IPS-15b (cell line): ENCODE measurements at regions not wholly inside any gene's neighbourhood (a gene's known extent, or its start where the extent isn't known, plus 50 kb on each side); places are given as distances from the start of the nearest gene placed in this dataset.

ENCODE experiments used
- H3K27me3 ChIP-seq: one replicate; pipeline ENCODE4 v1.6.1; 2013; ENCODE audit warnings: low read length; ENCODE audit not compliant: control insufficient read depth, insufficient read depth
- H3K36me3 ChIP-seq: one replicate; pipeline ENCODE4 v1.6.1; 2013; ENCODE audit warnings: low read length; ENCODE audit not compliant: control insufficient read depth, insufficient read depth
- H3K4me1 ChIP-seq: one replicate; pipeline ENCODE4 v1.6.1; 2013; ENCODE audit warnings: mild to moderate bottlenecking, low read length; ENCODE audit not compliant: control insufficient read depth, insufficient read depth
- H3K4me3 ChIP-seq: one replicate; pipeline ENCODE4 v1.5.1; 2013; ENCODE audit warnings: low read depth, low read length
- H3K9ac ChIP-seq: one replicate; pipeline ENCODE4 v1.6.1; 2013; ENCODE audit warnings: low read depth, mild to moderate bottlenecking, low read length
- H3K9me3 ChIP-seq: one replicate; pipeline ENCODE4 v1.6.1; 2013; ENCODE audit warnings: mild to moderate bottlenecking, low read length; ENCODE audit not compliant: control insufficient read depth, insufficient read depth

DNA sequence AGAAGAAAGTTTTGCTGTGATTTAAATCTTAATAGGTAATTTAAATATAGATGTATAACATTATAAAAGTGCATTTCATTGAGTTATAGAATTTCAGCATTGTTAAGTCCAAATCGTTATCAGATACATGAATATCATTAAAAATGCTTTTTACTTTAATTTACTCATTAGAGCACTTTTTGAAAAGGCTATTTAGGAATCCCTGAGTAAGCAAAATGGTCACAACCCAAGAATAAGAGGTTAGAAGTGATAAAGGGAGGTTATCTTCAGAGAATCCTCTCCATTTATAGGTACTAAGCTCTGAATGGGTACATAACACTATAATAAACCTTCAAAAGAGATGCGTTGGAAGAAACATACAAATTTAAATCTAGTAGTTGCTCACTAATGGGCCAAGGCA, 130.7 kb downstream of the SLC30A10 start:
- Histone ChIP-seq H3K36me3 (no peaks in the 10 kb centered on the region), H3K9ac (no peak overlapping the region), H3K27me3 (no peaks in the 10 kb centered on the region), H3K4me1 (no peaks in the 10 kb centered on the region), H3K4me3 (no peak overlapping the region), H3K9me3 (no peaks in the 10 kb centered on the region)

DNA sequence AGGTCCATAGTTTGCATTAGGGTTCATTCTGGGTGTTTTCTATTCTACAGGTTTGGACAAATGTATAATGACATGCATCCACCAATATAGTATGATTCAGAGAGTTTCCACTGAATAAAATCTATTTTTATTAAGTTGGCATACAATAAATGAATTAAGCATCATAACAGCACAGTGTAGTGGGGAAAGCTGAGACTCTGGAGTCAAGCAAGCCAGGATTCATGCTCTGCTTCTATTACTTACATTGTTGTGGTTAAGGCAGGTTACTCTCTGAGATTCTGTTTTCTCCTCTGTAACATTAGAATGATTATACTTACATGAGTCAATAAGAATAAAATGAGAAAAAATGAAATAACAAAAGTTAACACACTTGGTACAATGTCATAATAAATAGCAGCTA, 131.3 kb downstream of the SLC30A10 start:
- H3K9ac ChIP-seq, result no peak overlapping the region
- H3K4me1 ChIP-seq, result no peaks in the 10 kb centered on the region
- H3K27me3 ChIP-seq, result no peaks in the 10 kb centered on the region
- no peaks in the 10 kb centered on the region for H3K9me3 ChIP-seq
- H3K36me3 ChIP-seq, result no peaks in the 10 kb centered on the region
- H3K4me3 ChIP-seq, result no peak overlapping the region

GRCh38 chr1:219795363-219795917, 132.9 kb downstream of the SLC30A10 start:
- H3K9ac ChIP-seq, result no peak overlapping the region
- H3K4me3 ChIP-seq, result no peak overlapping the region
- H3K9me3 ChIP-seq, result no peaks in the 10 kb centered on the region
- H3K27me3 ChIP-seq, result no peaks in the 10 kb centered on the region
- no peaks in the 10 kb centered on the region for H3K36me3 ChIP-seq
- H3K4me1 ChIP-seq, result no peaks in the 10 kb centered on the region

- Histone ChIP-seq H3K4me1 (no peaks in the 10 kb centered on the region), H3K9ac (no peak overlapping the region), H3K36me3 (no peaks in the 10 kb centered on the region), H3K9me3 (no peaks in the 10 kb centered on the region), H3K27me3 (no peaks in the 10 kb centered on the region), H3K4me3 (no peak overlapping the region)
Observed at GRCh38 chr1:219794085-219794743, 134.1 kb downstream of the SLC30A10 start.

GRCh38 chr1:219792337-219793021, 135.9 kb downstream of the SLC30A10 start:
- Histone ChIP-seq H3K36me3 (no peaks in the 10 kb centered on the region), H3K9me3 (no peaks in the 10 kb centered on the region), H3K9ac (no peak overlapping the region), H3K27me3 (no peaks in the 10 kb centered on the region), H3K4me1 (no peaks in the 10 kb centered on the region), H3K4me3 (no peak overlapping the region)

DNA sequence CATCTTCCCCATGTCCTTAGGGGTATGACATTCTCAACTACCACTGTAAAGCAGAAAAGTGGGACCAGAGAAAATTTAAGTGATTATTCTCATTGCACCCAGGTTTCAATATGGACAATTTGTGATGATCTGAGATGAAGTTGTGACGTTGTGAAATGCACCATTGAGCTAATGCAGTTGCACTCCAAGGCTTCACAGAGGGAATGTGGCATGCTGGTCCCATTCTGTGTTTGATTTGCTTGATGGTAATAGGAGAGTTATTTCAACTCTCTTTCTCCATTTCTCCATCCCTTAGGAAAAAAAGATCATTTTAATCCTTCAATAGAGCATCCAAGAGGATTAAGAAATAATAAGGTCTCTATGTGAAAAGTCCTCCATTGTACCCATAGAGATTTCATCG, 136.6 kb downstream of the SLC30A10 start:
- no peaks in the 10 kb centered on the region for H3K9me3 ChIP-seq

DNA sequence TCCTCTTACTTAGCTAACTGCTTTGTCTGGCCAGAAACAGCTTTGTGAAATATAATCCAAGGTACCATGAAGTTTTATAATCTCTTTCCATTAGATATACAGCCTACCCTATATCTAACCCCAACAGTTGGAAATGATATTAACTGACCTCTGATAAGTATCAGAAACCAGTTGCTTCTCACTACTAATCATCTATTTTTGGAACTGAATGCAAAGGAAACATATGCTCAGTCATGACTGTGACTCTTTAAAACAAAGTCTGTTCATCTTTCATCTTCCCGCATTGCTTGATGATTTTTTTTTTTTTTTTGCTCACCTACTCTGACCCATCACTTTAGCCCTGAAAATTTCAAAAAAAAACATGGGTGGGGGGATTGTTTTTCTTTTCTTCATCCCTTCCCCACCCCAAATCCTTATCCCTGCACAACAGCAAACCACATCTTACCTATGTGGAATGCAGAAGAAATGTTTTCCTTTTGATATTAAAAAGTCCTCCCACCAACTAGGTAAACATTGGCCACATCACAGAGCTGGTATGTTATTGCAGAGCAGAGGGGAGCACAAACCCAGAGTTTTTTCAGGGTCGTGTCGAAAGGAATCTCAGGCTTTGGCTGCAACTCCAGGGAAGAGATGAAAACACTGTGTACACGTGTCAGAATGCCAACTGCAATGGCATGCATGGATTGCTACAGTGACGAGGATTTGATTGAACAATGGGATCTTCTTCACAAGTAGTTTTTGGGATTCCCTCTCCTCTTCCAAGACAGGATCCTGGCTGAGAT, 137.3 kb downstream of the SLC30A10 start:
- no peaks in the 10 kb centered on the region for H3K36me3 ChIP-seq
- no peak overlapping the region for H3K9ac ChIP-seq
- H3K9me3 ChIP-seq, result no peaks in the 10 kb centered on the region
- no peaks in the 10 kb centered on the region for H3K4me1 ChIP-seq
- H3K27me3 ChIP-seq, result no peaks in the 10 kb centered on the region
- no peak overlapping the region for H3K4me3 ChIP-seq

More for the DNA sequence above, 136.6 kb downstream of the SLC30A10 start:
- Histone ChIP-seq H3K4me3 (no peak overlapping the region), H3K4me1 (no peaks in the 10 kb centered on the region), H3K36me3 (no peaks in the 10 kb centered on the region), H3K9ac (no peak overlapping the region), H3K27me3 (no peaks in the 10 kb centered on the region)

- H3K36me3 ChIP-seq, result no peaks in the 10 kb centered on the region
- H3K4me1 ChIP-seq, result no peaks in the 10 kb centered on the region
- no peak overlapping the region for H3K9ac ChIP-seq
- H3K27me3 ChIP-seq, result no peaks in the 10 kb centered on the region
- no peaks in the 10 kb centered on the region for H3K9me3 ChIP-seq
- no peak overlapping the region for H3K4me3 ChIP-seq
Observed at GRCh38 chr1:219788700-219789099, 139.7 kb downstream of the SLC30A10 start.

- H3K36me3 ChIP-seq, result no peaks in the 10 kb centered on the region
- no peak overlapping the region for H3K4me3 ChIP-seq
- no peaks in the 10 kb centered on the region for H3K4me1 ChIP-seq
- no peak overlapping the region for H3K9ac ChIP-seq
- H3K9me3 ChIP-seq, result no peaks in the 10 kb centered on the region
- H3K27me3 ChIP-seq, result no peaks in the 10 kb centered on the region
Observed at GRCh38 chr1:219788091-219788490, 140.3 kb downstream of the SLC30A10 start.

DNA sequence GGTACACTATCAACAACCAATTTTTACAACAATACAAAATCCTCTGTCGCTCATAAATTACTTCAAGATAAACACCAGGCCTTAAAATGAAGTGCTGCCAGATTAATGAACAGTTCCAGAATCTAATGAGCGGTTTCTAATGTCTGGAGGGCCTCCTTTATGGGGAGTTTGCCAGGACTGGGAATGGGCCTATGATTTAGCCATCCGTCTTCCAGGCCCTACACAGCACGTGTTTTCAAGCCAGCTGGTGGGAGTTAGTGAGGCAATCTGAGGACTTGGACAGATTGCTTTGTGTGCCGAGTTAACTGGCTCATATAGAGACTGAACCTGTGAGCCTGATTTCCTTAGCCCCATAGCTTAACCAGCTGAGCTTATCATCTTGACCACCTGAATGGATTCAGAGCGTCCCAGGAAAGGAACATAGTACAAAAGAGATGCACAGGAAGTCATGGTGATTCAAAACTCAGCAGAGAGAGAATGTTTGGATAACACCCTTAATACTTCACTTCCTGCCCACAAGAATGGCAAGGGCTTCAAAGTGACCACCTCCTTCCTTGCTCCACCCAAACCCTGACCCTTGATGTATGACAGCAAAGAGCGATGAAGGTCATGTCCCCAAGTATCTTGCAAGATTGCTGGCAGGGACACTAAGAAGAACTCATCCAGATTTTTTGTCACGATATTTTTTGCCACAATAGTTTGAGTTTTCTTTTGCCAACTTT, 143.5 kb downstream of the SLC30A10 start:
- Histone ChIP-seq H3K4me3 (no peak overlapping the region), H3K36me3 (no peaks in the 10 kb centered on the region), H3K9ac (no peak overlapping the region), H3K27me3 (no peaks in the 10 kb centered on the region), H3K4me1 (no peaks in the 10 kb centered on the region), H3K9me3 (no peaks in the 10 kb centered on the region)

GRCh38 chr1:219783605-219784235, 144.6 kb downstream of the SLC30A10 start:
- Histone ChIP-seq H3K36me3 (no peaks in the 10 kb centered on the region), H3K27me3 (no peaks in the 10 kb centered on the region), H3K4me3 (no peak overlapping the region), H3K9ac (no peak overlapping the region), H3K4me1 (no peaks in the 10 kb centered on the region), H3K9me3 (no peaks in the 10 kb centered on the region)
